ENCODE measurements at regions not wholly inside any gene's neighbourhood (a gene's known extent, or its start where the extent isn't known, plus 50 kb on each side); places are given as distances from the start of the nearest gene placed in this dataset.

DNA sequence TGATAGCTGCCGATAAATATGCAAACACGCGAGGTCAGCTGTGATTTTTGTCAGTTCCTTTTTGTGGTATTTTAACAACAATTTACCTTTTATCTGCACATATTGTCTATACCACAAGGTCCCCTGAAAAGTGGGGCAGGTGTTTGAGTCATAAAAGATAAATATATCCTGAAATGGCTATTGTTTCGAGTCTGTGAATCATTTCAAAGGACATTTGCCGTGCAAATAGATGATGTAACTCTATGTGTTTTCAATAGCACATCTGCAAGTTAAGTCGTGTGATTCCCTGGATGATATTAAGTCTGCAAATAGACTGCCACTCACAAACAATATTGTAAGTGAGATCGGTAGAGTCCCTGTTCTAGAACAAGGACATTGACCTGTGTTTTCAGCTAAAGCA is 193.0 kb upstream of the PITRM1 start:
- DNase-seq, result no peak

DNA sequence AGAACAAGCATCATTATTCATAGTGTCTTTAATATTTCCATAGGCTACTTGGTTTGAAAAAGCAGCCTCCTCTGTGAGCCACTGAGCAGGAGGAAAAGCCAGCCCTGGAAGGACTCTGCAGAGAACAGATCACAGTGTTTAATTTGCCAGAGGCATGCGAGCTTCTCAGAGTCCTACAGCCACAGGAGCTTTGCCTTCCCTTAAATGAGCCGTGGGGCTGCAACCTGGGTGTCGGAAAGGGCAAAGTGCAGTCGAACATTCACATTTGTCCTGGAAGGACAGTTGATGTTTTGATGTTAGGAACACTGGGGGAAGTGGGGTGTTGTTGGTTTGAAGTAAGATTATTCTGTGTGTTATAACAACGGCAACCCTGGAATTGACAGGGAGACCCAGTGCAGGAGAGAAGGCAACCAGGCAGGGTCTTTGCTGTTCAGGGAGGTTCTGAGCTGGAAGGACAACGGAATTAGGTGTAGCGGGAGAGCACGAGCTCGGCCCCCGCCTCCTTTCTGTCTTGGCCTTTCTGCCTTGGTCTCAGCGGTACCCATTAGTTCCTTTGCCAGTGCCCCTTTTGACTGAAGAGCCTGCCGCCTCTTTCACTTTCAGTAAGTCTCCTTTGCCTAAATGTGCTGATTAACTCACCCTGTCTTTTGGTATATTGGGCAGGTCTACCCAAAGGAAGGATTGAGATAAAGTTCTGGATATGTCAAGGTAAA is 192.3 kb upstream of the PITRM1 start:
- DNase-seq, result no peak

DNA sequence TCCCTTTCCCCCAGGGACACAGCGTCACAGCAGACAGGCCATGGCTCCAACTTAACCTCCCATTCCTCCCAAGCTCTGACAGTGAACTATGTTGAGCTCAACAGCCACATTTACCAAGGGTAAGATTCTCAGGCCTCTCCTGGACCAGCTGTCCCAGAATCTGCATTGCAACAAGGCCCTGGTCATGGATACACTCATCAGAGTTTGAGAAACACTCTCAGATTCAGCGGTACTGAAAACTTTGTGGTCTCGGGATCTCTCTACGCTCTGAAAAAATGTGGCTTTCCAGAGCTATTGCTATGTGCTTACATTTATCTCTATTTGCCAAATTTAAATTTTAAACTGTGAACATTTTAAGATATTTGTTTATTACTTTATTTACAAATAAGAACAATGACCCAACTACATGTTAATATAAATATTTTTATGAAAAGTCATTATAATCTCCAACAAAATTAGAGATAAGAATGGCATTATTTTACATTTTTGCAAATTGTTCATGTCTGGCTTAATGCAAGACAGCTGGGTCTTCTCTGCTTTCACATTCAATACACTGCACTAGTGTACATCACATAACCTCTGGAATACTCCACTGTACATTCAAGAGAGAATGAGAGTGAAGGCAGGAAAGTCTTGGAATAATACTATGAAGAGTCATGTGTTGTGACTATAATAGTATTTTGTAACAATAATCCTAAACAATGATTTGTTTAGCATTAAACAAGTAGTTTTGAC is 190.9 kb upstream of the PITRM1 start:
- no peak for DNase-seq

DNA sequence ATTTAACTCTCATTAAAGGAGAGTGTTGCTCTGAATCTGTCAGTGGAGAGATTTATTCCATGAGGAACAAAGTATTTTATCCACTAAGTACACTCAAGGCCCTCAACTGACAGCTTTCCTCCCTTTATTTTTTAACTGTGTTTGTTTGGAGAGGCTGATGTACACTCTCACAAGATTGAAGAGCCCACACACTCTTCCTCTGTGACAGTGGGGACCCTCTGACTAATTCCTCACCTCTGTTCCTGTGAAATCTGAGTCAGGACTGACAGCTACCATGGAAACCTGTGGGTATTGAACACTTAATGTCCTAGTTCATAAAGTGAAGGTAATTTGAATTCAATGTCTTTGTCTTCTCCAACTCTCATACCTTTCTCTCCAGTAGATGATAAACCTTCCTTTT is 189.8 kb upstream of the PITRM1 start:
- no peak for DNase-seq

DNA sequence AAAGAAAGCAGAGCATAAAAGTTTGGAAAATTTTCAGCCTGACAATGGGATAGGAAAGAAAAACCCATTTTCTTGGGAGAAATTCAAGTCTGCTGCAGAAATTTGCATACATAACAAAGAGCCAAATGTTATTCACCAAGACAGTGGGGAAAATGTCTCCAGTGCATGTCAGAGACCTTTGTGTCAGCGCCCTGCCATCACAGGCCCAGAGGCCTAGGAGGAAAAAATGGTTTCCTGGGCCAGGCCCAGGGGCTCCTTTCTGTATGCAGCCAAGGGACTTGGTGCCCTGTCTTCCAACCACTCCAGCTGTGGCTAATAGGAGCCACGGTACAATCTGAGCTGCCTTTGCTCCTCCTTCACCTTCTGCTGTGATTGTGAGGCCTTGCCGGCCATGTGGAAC is 189.1 kb upstream of the PITRM1 start:
- DNase-seq, result no peak

DNA sequence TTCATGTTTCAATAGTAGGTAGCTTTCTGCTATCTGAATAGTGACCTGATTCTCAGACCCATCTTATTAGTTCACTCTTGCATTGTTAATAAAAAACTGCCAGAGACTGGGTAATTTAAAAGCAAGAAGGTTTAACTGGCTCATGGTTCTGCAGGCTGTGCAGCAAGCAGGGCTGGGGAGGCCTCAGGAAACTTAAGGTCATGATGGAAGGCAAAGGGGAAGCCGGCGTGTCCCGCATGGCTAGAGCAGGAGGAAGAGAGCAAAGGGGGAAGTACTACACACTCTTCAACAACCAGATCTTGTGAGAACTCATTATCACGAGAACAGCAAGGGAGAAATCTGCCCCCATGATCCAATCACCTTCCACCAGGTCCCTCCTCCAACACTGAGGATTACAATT is 185.2 kb upstream of the PITRM1 start:
- DNase-seq, result no peak

DNA sequence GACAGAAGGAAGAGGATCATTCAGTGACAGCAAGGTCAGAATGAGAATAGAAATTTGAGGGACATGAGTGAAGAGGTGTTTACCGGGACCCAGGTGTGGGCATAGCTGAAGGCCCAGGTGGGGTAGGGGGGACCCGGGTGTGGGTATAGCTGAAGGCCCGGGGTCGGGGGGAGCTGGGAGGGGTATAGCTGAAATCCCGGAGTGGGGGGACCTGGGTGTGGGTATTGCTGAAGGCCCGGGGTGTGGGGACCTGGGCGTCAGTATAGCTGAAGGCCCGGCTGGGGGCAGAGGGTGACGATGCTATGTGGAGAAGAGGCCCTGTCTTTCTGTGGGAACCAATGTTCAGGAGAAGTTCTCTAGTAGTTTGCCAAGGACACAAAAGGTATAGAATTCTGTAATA is 183.0 kb upstream of the PITRM1 start:
- no peak for DNase-seq

DNA sequence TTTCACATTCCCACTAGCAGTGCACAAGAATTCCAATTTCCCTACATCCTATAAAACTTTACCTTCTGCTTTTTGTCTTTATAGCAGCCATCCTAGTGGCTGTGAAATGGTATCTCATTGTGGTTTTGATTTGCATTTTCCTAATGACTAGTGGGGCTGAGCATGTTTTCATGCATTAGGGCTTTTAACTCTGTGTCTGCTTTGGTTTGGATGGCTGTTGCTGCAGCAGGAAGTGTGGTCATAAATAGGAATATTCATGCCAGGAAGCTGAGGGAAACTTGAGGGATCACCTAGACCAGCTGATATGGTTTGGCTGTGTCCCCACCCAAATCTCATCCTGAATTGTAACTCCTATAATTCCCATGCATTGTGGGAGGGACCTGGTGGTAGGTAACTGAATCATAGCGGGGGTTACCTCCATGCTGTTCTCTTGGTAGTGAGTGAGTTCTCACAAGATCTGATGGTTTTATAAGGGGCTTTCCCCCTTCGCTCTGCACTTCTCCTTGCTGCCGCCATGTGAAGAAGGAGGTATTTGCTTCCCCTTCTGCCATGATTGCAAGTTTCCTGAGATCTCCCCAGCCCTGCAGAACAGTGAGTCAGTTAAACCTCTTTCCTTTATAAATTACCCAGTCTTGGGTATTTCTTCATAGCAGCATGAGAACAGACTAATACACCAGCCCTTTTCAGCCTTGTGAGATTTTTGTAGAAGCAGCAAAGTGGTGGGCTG is 181.8 kb upstream of the PITRM1 start:
- no peak for DNase-seq

DNA sequence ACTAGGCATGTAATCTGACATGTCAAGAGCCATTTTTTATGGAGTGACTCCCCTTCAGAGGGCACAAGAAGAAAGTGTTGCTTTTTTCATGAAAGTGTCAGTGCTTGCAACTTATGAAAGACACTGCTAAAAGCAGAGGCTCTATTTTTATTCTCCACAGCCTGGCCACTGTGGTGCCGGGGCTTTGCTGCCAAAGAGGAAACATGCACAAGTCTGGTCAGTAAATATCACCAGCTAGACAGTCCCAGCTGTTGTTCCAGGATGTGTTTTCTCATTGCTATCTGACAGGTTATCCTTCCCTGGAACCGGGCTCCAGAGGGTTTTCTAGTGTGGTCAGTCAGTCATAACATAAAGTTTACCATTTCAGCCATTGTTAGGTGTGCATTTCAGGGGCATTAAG is 180.7 kb upstream of the PITRM1 start:
- no peak for DNase-seq

DNA sequence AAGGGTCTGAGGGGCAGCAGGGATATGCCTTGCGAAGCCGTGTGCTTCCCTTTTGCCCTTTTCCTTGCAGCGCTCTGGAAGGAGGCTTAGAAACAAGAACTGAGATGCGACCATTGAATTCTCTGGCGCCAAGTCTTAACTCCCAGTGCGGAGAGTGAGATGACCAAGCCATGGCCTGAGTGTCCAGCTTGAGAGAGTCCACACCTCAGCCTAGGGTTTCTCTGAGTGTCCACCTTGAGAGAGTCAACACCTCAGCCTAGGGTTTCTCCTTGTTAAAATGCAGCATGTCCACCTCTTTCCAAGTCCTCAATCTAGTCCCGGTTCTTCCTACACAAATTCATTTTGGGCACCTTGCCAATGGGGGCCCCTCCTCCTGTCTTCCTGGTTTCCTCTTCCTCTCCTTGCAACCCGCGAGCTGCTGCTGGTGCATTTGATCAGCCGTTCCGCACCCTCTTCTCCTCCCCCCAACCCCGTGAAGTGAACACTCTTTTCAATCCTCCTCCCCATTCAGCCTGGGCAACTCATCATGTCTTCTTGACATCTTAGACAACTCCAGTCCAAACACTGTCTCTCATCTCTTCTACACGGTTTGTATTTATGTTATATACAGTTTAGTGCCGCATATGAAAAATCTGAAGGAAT is 178.2 kb upstream of the PITRM1 start:
- DNase-seq, result no peak

DNA sequence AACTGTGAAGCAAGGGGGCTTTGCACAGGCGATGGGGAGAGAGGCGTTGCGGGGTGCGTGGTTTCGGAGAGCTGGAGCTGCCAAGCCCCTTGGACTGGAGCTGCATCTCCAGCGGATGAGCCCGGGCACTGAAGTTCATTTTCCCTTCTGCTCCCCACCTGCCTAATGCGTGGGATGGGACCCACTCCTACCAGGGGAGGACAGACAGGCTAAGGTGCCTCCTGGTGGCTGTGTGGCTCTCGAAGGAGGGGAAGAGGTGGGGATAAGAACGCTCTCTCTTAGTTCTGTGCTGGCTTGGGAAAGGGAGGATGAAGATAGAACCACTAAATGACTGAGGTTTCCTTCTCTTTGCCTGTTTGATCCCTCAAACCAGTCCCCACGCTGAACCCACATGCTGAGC is 177.6 kb upstream of the PITRM1 start:
- DNase-seq, result no peak

DNA sequence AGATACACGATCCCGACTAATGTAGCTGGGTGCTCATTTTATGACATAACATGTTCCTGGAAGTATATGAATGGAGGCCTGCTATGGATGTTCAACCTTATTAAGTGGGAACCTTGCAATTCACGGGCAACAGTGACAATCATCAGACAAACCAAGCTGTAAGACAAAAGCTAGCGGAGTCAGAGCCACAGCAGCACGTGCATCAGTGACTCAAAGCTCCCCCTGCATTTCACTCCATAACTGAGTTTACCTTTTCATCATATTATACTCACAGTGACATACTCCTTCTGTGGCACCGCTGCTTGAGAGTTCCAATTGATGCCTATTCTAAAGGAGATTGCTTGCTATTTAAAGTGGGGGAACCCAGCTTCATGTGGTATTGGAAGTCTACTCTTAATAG is 176.0 kb upstream of the PITRM1 start:
- DNase-seq, result no peak

DNA sequence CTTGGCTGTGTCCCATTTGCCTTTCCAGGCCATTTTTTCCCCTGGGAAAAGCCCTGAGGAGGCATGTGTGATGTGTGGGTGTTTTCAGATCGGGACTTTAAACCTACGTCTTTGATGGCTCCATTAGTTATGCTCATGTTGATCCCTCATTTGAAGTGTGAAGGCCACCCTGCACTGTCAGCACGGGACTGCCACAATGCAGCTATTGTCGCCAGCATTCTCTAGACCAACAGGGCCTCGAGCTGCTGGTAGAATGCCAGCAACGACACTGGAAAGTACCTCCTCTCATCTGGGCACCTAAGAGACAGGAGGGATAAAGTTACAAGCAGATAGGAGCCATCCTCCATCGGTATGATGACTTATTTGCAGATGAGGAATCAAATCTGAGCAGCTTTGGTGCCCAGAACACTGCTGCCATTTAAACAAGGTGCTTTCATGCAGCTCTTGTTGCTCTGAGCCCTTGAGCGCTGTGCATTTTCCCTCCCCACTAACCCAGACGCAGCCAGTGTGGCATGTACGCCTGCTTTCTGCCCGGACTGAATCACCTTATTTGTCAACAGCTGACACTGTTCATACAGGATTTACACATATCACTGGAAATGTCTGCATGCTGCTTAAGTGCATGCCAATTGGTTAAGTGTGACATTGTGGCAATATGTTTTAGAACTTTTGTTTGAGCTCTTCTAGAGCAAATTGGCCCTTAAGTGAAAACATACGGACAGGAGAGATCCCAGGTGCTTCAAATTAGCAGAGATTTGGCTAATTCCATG is 175.0 kb upstream of the PITRM1 start:
- no peak for DNase-seq

DNA sequence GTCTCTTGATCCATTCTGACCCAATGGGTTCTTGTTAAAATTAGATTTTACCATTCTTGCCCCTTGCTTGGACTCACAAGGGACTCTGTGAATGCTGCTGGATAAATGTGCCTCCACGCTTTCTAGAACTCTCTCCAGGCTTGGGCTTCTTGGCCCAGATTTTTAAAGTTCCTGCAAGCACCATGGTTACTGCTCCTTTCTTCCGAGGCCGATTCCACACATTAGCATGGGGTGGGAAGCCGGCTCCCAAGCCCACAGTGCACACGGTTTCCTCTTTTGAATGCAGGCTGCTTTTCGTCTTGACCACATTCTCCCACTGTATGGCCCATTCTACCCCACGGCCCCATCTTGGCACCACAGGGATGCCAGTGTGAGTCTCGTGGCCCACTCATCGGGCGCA is 174.3 kb upstream of the PITRM1 start:
- DNase-seq, result no peak

DNA sequence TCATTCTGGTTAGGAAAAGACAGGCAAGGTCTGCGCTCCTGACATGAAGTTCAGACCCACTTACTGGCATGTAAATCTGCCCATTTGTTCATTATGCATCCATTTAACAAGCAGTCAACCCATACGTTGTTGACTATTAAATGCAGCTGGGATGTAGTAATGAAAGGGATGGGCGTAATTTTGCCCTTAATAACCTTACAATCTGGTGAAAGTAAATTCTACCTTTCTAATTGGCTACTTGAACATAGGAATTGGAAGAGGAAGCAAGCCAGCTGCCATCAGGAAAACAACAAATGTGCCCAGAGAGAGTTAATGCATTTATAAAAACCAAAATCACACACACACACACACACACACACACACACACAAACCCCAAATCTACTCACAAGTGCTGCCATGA is 170.2 kb upstream of the PITRM1 start:
- DNase-seq, result no peak

DNA sequence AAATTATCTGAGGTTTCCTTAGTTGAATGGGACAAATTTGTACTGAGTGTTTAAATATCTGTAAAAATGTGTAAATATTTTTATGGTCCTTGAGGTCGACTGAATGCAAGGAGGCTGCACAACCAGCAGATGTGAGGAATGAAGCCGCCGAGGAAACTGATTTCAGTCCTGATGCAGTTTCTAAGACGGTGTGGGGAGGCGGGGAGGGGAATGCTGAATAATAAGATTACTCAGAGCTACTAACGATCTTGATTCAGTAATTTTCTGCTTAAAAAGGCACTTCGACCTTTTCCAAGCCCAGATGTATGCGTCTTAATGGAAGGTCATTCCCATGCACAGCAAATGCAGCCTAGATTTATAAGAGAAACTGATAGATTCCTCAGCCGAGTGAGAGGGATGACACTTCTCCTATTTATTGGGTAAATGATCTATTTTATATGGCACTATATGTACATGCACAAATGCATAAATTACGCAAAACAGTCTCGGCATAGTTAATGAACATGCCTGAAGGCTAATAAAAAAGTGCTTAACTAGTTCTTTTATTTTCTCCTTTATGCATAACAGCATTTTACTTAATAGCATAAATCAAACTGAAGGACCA is 167.6 kb upstream of the PITRM1 start:
- no peak for DNase-seq

DNA sequence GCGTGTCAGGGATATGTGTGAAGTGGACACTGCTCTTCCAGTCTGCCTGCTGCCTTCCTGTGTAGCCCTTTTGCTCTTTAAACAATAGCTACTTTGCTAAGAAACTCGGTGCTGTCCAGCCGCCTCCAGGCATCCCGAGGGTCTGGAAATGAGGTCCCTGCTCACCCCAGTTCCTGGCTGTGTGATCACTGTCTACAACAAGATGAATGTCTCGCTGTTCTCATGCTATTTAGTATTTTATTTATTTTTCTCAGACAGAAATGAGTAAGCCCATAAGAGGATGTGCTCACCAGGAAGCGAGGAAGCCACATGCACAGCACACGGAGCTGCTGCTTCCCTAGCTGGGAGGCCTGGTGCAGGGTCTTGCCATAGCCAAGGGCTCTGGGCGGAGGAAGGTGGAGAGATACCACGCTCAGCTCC is 167.0 kb upstream of the PITRM1 start:
- no peak for DNase-seq

DNA sequence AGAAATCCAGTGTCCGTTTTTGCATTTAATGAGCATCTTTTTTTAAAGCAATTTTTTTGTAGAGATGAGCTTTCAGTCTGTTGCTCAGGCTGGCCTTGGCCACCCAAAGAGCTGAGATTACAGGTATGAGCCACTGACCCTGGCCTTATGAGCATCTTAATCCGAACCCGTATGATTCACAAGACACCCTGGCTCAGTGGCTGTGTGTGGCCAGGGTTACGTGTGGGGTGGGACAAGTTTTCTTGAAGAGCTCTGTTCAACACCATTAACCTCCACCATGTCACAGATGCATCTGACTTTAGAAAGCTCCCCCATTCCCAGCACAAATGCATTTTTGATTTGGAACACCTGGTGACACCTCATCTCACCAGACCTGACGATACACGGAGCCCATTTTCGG is 166.5 kb upstream of the PITRM1 start:
- no peak for DNase-seq

DNA sequence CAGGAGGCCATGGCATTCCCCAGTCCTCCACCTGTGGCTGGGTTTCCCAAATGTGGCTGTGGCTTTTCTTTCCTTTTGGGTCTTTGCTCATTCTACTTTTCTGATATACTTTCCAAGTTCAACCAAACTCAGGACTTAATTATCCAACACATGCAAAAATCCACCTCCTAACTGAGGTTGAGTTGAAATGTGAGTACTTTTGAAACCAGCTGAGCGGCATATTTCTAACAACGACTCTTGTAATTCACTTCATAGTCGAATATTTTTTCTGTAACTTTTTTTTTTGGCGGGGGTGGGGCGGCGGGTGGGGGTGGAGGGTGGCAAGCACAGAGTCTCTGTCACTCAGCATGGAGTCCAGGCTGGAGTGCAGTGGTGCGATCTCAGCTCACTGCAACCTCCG is 165.2 kb upstream of the PITRM1 start:
- no peak for DNase-seq

DNA sequence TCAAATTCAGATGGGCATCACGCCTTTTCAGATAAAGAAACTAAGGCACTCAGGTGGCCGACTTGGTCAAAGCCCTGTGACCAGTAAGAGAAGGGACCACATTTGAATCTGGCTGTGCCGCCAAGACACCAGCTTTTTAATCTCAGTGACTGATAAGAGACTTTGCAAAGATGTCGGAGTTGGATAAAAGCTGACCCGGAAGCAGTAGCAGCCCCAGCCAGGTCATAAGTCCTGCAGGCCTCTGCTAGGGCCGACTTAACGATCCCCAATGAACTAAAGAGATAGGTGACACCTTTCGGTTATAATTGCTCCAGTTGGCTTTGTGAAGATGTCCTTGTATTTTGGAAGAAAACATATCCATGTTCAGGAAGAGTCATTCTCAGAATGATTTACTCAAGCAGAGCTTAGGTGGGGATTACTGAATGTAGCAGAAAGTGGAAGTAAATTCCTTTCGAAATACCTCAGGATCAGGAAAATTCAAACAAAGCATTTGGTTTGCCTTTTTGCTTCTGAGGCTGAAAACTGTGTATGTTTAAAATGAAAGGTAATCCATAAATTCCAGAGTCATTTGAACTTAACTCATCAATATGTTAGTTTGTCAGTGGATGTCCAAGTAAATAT is 164.2 kb upstream of the PITRM1 start:
- DNase-seq, result no peak

DNA sequence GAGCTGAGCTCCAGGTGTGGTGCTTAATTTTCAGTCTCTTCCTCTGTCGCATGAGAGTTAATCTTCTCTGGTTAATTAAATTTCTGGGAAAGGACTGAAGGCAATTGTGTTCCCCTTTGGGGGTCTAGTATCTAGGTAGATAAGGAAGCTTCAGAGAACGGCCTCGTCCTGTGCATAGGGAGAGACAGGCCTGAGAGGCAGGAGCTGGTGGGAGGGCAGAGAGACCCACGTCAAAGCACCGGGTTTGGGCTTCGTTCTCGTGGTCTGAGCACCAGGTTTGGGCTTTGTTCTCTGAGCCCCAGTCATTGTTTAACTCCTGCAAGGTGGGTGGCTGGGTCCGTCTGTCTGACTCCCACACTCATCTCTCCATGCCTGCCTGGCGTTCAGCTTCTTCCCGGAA is 160.8 kb upstream of the PITRM1 start:
- no peak for DNase-seq

DNA sequence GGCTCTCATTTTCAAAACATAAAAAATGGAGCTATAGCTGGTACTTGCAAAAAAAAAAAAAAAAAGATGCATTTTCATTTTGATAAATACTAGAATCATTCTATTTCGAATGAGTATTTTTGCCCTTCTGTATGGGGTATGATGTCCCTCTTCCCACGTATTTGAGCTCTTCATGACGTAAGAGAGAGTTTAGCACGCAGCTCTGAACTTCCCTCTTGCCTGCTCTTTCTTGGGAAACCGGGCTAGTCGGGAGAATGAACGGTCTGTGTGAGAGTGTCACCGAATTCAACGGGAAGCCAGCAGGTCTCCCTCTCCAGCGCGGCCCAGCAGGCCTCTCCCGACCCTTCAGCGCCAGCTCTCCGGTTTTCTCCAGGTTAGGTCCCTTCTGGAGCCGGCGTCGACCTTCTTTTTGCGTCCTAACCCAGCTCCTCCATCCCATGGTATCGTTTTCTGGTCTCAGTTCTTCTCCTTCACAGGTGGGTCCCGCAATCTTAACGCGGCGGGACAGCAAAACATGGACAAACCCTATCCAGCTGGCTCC is 159.2 kb upstream of the PITRM1 start:
- no peak for DNase-seq

Measured in NCI-H187 (cell line).